ENCODE measurements at regions not wholly inside any gene's neighbourhood (a gene's known extent, or its start where the extent isn't known, plus 50 kb on each side); places are given as distances from the start of the nearest gene placed in this dataset.
"Not testable (repeated sequence)": the region's sequence is repeated elsewhere in the genome, so short reads cannot be mapped to it uniquely, and the experiment has no call there.

GRCh38 chr6:163889904-163890514 lies 475.5 kb downstream of the QKI start:
- no peak for DNase-seq (ENCODE audit: low read depth)

- DNase-seq (ENCODE audit: low read depth): no peak
Measured at GRCh38 chr6:163888030-163888819, 473.7 kb downstream of the QKI start.

DNA sequence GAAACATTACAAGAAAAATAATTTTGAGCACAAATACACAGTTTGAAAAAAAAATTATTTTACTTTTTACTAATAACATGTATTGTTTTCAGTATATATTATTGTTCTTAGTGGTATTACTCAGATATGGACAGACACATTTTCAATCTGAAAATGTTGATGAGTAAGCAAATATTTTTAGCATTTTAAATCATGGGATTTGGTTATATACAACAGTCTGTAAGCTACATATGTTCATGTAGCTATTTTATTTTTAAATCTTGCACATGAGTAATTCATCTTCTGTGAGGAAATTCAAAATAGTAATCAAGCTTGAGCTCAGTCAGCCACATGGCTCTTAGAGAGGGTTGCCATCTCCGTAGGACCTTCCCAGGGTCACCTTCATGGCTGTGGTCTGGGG lies 471.9 kb downstream of the QKI start:
- no peak for DNase-seq (ENCODE audit: low read depth)

DNA sequence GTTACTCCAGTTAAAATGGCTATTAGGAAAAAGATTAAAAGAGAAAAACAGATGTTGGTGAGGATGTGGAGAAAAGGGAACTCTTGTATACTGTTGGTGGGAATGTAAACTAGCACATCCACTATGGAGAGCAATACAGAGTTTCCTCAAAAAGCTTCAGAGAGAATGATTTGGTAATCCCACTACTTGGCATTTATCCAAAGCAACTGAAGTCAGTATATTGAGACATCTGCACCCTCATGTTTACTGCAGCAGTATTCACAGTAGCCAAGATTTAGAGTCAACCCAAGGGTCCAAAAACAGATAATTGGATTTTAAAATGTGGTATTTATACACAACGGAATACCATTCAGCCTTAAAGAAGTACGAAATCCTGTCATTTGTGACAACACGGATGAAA lies 469.5 kb downstream of the QKI start:
- no peak for DNase-seq (ENCODE audit: low read depth)

- no peak for DNase-seq (ENCODE audit: low read depth)
Measured at GRCh38 chr6:163878698-163879097, 464.2 kb downstream of the QKI start.

GRCh38 chr6:163877877-163878639 lies 463.5 kb downstream of the QKI start:
- DNase-seq (ENCODE audit: low read depth): no peak

GRCh38 chr6:163876391-163876790 lies 461.9 kb downstream of the QKI start:
- DNase-seq (ENCODE audit: low read depth): no peak

- DNase-seq (ENCODE audit: low read depth): no peak
Measured at GRCh38 chr6:163874784-163875183, 460.3 kb downstream of the QKI start.

DNA sequence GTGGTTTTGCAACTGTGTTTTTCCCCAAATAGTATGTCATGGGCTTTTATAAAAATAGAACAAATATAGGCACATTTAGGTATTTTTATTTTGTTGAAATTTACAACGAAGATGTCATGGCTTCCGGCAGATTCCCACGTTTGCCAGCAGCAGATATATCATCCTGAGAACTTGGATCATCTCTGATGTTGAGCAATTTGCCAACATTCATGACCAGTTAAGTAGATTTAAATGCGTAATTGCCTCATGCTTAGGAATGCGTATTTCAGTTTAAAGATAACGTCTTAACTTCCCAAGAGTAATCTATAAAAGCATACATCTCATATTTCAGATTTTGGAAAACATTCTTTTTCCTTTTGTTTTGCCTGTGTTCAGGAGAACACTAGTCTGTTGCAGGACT lies 457.8 kb downstream of the QKI start:
- peak; percentile 18 for DNase-seq (ENCODE audit: low read depth)

- DNase-seq (ENCODE audit: low read depth): no peak
Measured at GRCh38 chr6:163871616-163872015, 457.1 kb downstream of the QKI start.

GRCh38 chr6:163867518-163868292 lies 453.2 kb downstream of the QKI start:
- no peak for DNase-seq (ENCODE audit: low read depth)

DNA sequence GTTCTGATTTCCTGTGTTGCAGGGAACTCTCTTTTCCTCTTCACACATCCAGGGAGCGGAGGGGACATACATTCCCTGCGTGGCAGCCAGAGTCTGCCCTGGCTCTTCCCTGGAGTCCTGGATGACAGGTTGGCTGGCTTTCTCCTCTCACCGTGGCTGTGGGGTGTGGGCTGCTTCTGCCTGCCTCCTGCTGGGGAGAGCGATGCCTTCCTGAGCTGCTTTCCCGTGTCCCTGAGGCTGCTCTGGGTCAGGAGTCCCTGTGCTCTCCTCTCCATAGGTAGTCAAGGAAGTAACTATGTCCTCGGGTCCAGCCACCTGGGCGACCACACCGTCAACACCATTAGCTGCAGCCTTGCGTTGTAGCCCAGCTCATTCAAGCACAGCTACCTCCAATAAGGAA lies 451.7 kb downstream of the QKI start:
- no peak for DNase-seq (ENCODE audit: low read depth)

DNA sequence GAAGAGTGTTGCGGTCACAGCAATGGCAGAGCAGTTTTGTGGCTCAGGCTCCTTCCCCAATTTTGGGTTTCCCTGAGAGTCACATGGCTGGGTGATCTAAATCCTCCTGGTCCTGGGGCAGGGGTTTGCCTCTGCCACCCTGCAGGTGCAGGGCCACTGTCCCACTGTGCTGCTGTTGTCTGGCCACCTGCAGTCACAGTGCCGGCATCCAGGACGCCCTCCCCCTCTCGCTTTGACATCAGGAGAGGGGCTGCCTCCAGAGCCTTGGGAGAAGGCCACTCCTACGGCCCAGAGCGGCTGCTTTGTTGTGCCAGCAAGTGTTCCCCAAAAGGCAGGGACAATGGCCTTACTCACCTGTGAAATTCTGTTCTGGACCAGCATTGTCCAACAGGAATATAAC lies 449.0 kb downstream of the QKI start:
- DNase-seq (ENCODE audit: low read depth): no peak

DNA sequence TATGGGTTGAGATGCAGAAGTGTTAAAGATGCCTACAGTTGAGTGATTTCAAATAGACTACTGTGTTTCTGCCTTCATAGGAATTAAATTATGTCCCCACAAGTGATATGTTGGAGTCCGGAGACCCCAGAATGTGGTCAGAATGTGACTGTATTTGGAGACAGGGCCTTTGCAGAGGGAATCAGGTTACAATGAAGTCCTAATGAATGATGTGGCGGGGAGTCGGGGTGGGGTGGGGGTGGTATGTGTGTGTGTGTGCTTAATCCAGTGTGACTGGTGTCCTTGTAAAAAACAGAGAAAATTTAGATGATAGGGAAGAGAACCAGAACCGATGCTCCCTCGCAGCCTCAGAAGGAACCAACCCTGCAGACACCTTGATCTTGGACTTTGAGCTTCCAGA lies 448.2 kb downstream of the QKI start:
- DNase-seq (ENCODE audit: low read depth): no peak

GRCh38 chr6:163861627-163862026 lies 447.1 kb downstream of the QKI start:
- no peak for DNase-seq (ENCODE audit: low read depth)

- DNase-seq (ENCODE audit: low read depth): no peak
Measured at GRCh38 chr6:163860287-163861081, 446.0 kb downstream of the QKI start.

- DNase-seq (ENCODE audit: low read depth): not testable (repeated sequence)
Measured at GRCh38 chr6:163858870-163859269, 444.4 kb downstream of the QKI start.

- no peak for DNase-seq (ENCODE audit: low read depth)
Measured at GRCh38 chr6:163857421-163857820, 442.9 kb downstream of the QKI start.

DNA sequence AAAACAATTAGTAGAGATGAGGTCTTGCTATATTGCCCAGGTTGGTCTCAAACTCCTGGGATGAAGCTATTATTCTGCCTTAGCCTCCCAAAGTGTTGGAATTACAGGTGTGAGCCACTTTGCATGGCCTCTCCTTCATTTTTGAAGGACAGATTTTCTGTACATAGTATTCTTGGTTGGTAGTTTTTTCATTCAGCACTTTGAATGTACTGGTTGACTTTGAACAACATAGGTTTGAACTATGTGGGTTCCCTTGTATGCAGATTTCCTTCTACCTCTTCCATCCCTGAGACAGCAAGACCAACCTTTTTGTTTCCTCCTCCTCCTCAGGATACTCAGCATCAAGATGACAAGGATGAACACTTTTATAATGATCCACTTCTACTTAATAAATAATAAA lies 436.4 kb downstream of the QKI start:
- no peak for DNase-seq (ENCODE audit: low read depth)

- no peak for DNase-seq (ENCODE audit: low read depth)
Measured at GRCh38 chr6:163844761-163845160, 430.2 kb downstream of the QKI start.

DNA sequence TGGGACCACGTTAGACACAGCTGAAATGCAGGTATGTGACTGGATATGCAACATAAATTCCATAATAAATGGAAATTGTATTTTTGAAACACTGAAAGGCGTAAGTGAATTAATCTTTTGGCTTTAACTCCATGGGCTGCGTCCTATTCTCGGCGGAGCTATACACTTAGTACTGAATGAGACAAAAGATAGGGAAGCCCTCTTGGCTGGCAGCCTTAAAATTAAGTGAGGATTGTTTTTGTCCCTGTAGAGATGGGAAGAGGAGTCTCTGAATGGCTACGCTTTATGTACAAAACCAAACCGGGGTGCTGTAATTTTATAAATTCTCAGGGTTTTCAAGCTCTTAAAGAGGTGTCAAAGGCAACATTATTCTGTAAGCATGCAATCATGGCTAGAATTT lies 429.8 kb downstream of the QKI start:
- no peak for DNase-seq (ENCODE audit: low read depth)

All from LHCN-M2 (cell line).